ENCODE measurements at regions not wholly inside any gene's neighbourhood (a gene's known extent, or its start where the extent isn't known, plus 50 kb on each side); places are given as distances from the start of the nearest gene placed in this dataset.

DNA sequence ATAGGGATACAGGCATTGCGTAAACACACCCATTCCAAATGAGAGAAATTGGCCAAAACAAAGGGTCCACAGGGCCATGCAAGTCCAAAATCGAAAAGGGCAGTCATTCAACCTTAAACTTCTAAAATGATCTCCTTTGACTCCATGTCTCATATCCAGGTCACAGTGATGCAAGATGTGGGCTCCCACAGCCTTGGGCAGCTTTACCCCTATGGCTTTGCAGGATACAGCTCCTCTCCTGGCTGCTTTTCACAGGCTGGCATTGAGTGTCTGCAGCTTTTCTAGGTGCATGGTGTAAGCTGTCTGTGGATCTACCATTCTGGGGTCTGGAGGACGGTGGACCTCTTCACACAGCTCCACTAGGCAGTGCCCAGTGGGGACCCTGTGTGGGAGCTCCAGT is 744.5 kb downstream of the QKI start:
- Histone ChIP-seq H3K36me3 (no peaks in the 10 kb centered on the region), H3K4me3 (no peak overlapping the region), H3K4me1 (no peaks in the 10 kb centered on the region), H3K9me3 (no peaks in the 10 kb centered on the region), H3K27ac (no peak overlapping the region), H3K27me3 (no peaks in the 10 kb centered on the region)
- ATAC-seq (no peak), DNase-seq (no peak)
- intact Hi-C loops (cut with DNase I), result no loop called here
- TF ChIP-seq, protein P1, sequence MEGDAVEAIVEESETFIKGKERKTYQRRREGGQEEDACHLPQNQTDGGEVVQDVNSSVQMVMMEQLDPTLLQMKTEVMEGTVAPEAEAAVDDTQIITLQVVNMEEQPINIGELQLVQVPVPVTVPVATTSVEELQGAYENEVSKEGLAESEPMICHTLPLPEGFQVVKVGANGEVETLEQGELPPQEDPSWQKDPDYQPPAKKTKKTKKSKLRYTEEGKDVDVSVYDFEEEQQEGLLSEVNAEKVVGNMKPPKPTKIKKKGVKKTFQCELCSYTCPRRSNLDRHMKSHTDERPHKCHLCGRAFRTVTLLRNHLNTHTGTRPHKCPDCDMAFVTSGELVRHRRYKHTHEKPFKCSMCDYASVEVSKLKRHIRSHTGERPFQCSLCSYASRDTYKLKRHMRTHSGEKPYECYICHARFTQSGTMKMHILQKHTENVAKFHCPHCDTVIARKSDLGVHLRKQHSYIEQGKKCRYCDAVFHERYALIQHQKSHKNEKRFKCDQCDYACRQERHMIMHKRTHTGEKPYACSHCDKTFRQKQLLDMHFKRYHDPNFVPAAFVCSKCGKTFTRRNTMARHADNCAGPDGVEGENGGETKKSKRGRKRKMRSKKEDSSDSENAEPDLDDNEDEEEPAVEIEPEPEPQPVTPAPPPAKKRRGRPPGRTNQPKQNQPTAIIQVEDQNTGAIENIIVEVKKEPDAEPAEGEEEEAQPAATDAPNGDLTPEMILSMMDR (IDR thresholded peaks at IDR 0.05), result no peak

DNA sequence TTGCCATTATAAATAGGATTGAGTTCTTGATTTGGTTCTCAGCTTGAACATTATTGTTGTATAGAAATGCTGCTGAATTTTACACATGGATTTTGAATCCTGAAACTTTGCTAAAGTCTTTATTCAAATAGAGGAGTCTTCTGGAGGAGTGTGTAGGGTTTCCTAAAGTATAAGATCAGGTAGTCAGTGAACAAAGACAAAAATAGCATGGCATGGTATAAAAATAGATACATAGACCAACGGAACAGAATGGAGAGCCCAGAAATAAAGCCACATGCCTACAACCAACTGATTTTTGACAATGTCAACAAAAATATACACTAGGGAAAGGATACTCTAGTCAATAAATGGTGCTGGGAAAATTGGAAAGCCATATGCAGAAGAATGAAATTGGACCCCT is 740.1 kb downstream of the QKI start:
- no peak for DNase-seq
- TF ChIP-seq, protein P1 (IDR thresholded peaks at IDR 0.05), result no peak
- intact Hi-C loops (cut with DNase I), result no loop called here
- H3K4me1 ChIP-seq, result no peaks in the 10 kb centered on the region
- no peaks in the 10 kb centered on the region for H3K36me3 ChIP-seq
- H3K9me3 ChIP-seq, result no peaks in the 10 kb centered on the region
- no peak overlapping the region for H3K27ac ChIP-seq
- no peak overlapping the region for H3K4me3 ChIP-seq
- ATAC-seq, result no peak
- no peaks in the 10 kb centered on the region for H3K27me3 ChIP-seq

DNA sequence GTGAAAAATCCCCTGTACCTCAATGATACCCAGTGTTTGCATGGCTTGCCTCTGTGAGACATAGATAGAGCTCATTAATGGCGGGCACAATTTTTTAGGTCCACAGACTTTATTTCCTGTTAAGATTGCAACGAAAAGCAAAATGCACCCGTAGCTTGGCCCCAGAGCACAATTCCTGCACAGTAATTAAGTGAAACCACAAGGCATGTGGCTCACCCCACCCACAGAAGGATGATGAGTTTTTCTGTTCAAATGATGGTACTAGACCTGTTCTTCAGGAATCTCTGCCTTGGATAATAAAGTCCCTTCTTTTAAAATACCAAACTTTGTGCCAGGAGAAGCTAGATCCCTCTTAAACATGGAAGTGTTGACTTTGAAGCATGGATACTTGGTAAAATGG is 738.1 kb downstream of the QKI start:
- Histone ChIP-seq H3K9me3 (no peaks in the 10 kb centered on the region), H3K27me3 (no peaks in the 10 kb centered on the region), H3K36me3 (no peaks in the 10 kb centered on the region), H3K4me3 (no peak overlapping the region), H3K27ac (no peak overlapping the region), H3K4me1 (no peaks in the 10 kb centered on the region)
- DNase-seq, result no peak
- no peak for ATAC-seq
- intact Hi-C loops (cut with DNase I), result no loop called here
- TF ChIP-seq, protein P1 (IDR thresholded peaks at IDR 0.05), result no peak

DNA sequence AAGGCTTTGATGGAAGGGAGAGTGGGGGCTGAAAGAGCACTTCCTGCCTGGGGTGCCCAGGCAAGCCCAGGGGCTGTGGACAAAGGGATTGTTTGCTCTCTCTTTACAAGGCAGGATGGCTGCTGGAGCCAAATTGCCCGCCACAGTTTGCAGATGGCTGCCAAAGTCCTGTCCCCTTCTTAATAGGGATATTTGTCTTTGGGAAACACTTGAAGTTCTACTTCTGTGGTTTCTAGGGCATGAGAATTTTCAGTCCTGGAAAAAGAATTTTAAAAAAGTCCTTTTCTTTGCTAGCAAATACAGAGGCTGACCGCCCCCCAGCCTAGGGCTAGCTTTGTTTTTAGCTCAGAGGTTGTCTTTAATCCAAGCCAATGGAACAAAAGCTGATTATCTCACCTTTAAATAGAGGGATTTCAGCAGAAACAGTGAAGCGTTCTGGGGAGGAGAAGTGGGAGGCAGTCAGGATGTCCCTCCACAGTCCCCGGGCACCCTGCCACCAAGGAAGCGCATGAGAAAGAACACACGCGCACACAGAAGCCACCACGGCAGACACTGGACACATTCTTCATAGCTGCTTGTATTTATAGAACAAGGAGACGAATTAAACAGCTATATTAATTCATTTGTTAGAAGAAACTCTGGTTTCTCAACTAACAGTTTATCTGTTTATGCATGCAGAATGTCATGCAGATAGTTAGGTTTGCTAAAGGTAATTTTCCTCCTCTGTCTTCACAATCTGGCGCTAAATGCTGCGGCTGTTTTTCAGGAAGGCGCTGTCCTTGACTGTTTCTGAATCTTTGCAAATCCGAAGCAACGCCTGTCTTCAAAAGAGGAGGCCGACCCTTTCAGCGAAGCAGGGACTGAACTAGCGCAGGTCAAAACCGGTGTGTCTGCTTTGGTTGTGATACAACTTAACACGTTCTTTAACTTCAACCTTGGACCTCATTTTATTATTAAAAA is 736.9 kb downstream of the QKI start:
- Histone ChIP-seq H3K27me3 (no peaks in the 10 kb centered on the region), H3K27ac (no peak overlapping the region), H3K36me3 (no peaks in the 10 kb centered on the region), H3K4me3 (no peak overlapping the region), H3K4me1 (no peaks in the 10 kb centered on the region), H3K9me3 (no peaks in the 10 kb centered on the region)
- intact Hi-C loops (cut with DNase I), result no loop called here
- peak; percentile 36 for ATAC-seq
- TF ChIP-seq, protein P1 (IDR thresholded peaks at IDR 0.05), result no peak
- DNase-seq, result no peak

DNA sequence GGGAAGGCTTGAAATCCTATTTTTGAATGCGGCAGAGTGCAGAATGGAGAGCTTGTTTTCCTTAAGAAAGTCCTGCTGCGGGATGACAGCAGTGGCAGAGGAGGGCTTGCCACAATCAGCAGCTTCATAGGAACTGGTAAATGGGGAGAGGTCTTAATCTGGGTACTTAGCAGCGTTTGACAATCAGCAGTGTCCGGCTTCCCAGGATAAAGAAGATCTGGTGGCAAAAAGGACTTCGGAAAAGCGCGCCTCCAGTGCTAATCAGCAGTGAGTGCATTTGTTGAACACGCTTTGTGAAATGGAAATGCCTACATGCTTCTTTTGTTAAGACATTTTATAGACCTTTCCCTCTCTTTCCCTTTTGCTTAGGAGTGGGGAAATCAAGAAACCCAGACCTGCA is 735.7 kb downstream of the QKI start:
- no peak for DNase-seq
- Histone ChIP-seq H3K4me1 (no peaks in the 10 kb centered on the region), H3K27me3 (no peaks in the 10 kb centered on the region), H3K9me3 (no peaks in the 10 kb centered on the region), H3K27ac (no peak overlapping the region), H3K4me3 (no peak overlapping the region), H3K36me3 (no peaks in the 10 kb centered on the region)
- intact Hi-C loops (cut with DNase I), result no loop called here
- TF ChIP-seq, protein P1 (IDR thresholded peaks at IDR 0.05), result no peak
- ATAC-seq, result no peak
